ENCODE measurements at regions not wholly inside any gene's neighbourhood (a gene's known extent, or its start where the extent isn't known, plus 50 kb on each side); places are given as distances from the start of the nearest gene placed in this dataset.

DNA sequence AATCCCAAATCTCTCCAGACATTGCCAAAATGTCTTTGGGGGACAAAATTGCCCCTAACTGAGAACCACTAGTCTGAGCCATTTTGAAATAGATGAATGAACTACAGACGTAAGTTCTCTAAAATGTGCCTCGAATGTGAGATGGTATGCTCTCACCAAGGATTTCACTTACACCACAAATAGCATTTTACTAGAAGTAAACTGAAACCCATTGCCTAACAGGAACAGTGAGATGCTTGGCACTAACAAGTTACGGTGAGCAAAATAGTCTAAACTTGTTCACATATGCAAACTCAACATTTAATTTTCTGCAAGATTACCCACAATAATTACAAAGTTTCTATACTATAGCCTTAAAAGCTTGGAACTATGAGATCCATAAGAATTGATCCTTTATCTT, 343.6 kb upstream of the ESRRG start:
- H3K4me3 ChIP-seq (ENCODE audit: low read depth, low read length): no peak overlapping the region
- TF ChIP-seq, protein P1, sequence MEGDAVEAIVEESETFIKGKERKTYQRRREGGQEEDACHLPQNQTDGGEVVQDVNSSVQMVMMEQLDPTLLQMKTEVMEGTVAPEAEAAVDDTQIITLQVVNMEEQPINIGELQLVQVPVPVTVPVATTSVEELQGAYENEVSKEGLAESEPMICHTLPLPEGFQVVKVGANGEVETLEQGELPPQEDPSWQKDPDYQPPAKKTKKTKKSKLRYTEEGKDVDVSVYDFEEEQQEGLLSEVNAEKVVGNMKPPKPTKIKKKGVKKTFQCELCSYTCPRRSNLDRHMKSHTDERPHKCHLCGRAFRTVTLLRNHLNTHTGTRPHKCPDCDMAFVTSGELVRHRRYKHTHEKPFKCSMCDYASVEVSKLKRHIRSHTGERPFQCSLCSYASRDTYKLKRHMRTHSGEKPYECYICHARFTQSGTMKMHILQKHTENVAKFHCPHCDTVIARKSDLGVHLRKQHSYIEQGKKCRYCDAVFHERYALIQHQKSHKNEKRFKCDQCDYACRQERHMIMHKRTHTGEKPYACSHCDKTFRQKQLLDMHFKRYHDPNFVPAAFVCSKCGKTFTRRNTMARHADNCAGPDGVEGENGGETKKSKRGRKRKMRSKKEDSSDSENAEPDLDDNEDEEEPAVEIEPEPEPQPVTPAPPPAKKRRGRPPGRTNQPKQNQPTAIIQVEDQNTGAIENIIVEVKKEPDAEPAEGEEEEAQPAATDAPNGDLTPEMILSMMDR (IDR thresholded peaks at IDR 0.05; ENCODE audit: low read depth, low read length): no peak

DNA sequence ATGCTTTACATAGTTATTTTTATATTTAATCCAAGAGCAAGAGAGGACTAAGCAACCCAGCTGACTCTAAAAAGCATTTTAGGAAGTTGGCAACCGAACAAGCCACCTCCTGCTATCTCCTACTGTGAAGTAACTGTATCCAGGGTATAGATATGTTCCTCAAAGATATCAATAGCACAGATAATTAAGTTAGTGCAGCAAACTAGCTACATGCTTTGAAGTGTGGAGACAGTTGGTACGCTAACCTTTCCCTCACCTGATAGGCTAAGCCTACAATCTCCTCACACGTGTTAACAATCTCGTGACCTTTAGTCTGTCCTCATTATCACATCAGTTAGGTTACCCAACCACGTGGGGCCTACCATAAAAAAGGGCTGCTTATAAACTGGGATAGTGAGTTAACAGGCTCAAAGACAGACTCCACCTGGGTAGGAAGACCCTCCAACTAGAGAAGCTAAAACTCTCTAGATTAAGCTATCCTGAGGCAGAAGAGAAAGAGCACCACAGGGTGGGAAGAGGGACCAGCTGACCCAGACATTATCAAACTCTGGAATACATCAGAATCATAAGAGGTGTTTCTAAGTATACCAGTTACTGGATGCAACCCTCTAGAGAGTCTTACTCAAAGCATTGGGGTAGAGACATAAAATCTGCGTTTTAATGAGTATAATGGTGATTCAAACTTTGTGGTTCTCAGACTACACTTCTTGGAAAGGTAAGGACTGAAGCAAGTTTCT, 340.1 kb upstream of the ESRRG start:
- TF ChIP-seq, protein P1 (IDR thresholded peaks at IDR 0.05; ENCODE audit: low read depth, low read length): no peak
- no peak overlapping the region for H3K4me3 ChIP-seq (ENCODE audit: low read depth, low read length)

DNA sequence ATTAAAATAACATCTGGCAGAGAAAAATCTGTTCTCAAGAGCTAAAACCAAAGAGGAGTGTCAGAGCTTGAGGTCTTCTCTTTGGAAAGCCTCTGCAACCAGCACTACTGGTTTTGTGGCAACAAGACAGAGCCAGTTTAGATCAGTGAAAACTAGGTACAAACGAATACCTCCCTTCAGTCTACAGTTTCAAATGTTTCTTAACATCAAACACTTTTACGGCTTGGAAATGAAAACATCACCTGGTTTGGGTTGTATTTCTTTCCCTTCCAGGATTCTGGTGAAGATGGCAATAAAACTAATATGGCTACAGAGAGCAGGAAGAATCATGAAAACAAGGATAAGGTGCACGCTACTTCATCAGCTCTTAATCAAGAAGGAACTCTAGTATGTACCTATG, 339.4 kb upstream of the ESRRG start:
- TF ChIP-seq, protein P1 (IDR thresholded peaks at IDR 0.05; ENCODE audit: low read depth, low read length): no peak
- H3K4me3 ChIP-seq (ENCODE audit: low read depth, low read length): no peak overlapping the region

DNA sequence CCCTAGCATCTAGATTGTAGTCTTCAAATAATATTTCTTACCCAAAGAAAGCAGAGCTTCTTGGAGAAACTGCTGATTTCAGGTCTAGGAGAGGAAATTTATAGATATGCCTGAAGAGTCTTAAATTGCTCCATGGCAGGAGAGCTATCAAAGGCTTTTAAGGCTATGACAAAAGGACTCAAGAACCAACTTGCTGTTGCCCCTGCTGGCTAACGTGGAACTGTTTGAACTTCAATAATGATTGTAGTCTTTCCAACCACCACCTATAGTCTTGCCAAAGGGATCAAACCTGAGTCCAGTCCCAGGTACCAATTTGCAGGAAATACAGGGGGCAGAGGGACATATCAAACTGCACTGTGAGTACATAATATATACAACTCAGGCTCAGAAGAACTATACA, 336.2 kb upstream of the ESRRG start:
- TF ChIP-seq, protein P1 (IDR thresholded peaks at IDR 0.05; ENCODE audit: low read depth, low read length): no peak
- H3K4me3 ChIP-seq (ENCODE audit: low read depth, low read length): no peak overlapping the region

DNA sequence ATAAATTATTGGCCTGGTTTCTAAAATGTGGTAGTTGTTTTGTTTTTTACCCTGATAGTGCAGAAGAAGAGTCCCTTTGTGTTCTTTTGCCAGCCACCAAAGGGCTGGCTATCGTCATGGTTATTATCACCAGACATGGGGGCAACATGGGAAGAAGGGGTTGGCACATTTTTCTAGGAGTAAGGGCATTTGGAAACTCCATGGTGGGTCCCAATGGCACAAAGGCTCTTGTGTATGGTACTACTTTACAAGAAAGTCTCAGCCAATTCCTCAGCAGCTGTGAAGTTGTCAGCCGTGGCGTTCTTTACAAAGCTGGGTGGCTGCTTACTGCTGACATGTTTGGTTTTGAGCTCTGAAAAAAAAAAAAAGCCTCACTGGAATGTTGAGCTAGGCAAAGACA, 330.4 kb upstream of the ESRRG start:
- TF ChIP-seq, protein P1 (IDR thresholded peaks at IDR 0.05; ENCODE audit: low read depth, low read length): no peak
- H3K4me3 ChIP-seq (ENCODE audit: low read depth, low read length): no peak overlapping the region

DNA sequence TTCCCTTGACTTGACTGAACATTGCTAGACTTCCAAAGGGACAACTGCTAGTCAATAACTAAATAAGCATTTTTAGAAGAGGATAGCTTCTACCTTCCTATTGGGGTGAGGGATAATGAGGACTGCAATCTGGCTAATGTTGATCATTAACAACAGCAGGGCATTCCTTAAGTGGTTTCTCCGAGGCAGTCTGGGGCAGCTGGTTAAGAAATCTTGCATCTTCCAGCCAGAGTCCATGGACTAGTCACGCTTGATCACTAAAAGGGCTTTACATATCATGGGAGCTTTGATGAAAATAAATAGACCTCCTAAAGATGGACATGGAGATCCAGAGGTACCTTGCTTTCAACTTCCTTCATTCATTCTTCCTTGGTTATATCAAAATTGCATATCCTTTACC, 329.4 kb upstream of the ESRRG start:
- H3K4me3 ChIP-seq (ENCODE audit: low read depth, low read length): no peak overlapping the region
- TF ChIP-seq, protein P1 (IDR thresholded peaks at IDR 0.05; ENCODE audit: low read depth, low read length): no peak

DNA sequence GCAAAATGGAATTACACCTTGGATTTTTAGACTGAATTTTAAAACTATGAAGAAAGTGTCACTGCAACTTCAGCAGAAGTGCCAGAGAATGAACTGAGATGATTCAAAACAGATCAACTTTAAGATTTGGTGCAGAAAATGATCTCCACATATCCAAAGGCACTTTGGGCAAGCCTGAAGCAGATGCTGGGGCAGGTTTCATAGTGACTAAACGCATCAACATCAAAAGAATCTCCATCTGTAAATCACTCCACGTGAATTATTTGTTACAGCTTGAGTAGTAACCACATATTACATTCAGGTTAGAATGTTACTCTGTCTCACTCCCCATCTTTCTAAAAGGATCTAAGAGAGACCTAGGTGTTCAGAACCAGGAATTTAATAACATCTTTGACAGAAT, 329.0 kb upstream of the ESRRG start:
- no peak overlapping the region for H3K4me3 ChIP-seq (ENCODE audit: low read depth, low read length)
- TF ChIP-seq, protein P1 (IDR thresholded peaks at IDR 0.05; ENCODE audit: low read depth, low read length): no peak

All from WI38 (cell line).